AG04449 (cell line): ENCODE measurements at regions not wholly inside any gene's neighbourhood (a gene's known extent, or its start where the extent isn't known, plus 50 kb on each side); places are given as distances from the start of the nearest gene placed in this dataset.

Experiments
- CTCF ChIA-PET: fragments of 350-600 bp; formaldehyde crosslinking; extraction: SDS; loops from one replicate; lab custom pipeline; 2021; ENCODE audit warnings: antibody characterized with exemption; lab: Yijun Ruan, JAX
- POLR2A ChIA-PET: fragments of 400-600, 350-600 bp; formaldehyde crosslinking; extraction: SDS; loops from one replicate; lab custom pipeline; 2020; ENCODE audit warnings: antibody characterized with exemption, inconsistent platforms; lab: Yijun Ruan, JAX
- DNase-seq: peaks from one replicate; pipeline ENCODE4 v3.0.0-alpha.2; 2010; ENCODE audit warnings: low read depth, low spot score
- H3K4me3 ChIP-seq: 2 replicates; pipeline ENCODE4 v1.5.1; 2011; ENCODE audit warnings: low read depth, mild to moderate bottlenecking, control low read depth, low read length
- TF ChIP-seq, protein P1 (sequence below): IDR thresholded peaks from one replicate; pipeline ENCODE4 v1.5.1; 2011; ENCODE audit warnings: mild to moderate bottlenecking, moderate library complexity, low read length, control low read depth, inconsistent platforms; ENCODE audit not compliant: insufficient read depth; ENCODE audit errors: missing control alignments

GRCh38 chr10:83585686-83586085 is 553.6 kb upstream of the GHITM start:
- TF ChIP-seq, protein P1, sequence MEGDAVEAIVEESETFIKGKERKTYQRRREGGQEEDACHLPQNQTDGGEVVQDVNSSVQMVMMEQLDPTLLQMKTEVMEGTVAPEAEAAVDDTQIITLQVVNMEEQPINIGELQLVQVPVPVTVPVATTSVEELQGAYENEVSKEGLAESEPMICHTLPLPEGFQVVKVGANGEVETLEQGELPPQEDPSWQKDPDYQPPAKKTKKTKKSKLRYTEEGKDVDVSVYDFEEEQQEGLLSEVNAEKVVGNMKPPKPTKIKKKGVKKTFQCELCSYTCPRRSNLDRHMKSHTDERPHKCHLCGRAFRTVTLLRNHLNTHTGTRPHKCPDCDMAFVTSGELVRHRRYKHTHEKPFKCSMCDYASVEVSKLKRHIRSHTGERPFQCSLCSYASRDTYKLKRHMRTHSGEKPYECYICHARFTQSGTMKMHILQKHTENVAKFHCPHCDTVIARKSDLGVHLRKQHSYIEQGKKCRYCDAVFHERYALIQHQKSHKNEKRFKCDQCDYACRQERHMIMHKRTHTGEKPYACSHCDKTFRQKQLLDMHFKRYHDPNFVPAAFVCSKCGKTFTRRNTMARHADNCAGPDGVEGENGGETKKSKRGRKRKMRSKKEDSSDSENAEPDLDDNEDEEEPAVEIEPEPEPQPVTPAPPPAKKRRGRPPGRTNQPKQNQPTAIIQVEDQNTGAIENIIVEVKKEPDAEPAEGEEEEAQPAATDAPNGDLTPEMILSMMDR, result no peak
- POLR2A ChIA-PET, result no interaction called here

GRCh38 chr10:83592337-83592935 is 546.9 kb upstream of the GHITM start:
- CTCF ChIA-PET, result no interaction called here
- POLR2A ChIA-PET, result no interaction called here
- no peak for DNase-seq
- TF ChIP-seq, protein P1, result no peak
- H3K4me3 ChIP-seq, result no peak overlapping the region

More at GRCh38 chr10:83585686-83586085, 553.6 kb upstream of the GHITM start:
- no peak for DNase-seq
- no peak overlapping the region for H3K4me3 ChIP-seq
- CTCF ChIA-PET, result no interaction called here

- CTCF ChIA-PET, result no interaction called here
- no peak for DNase-seq
Observed at GRCh38 chr10:83603708-83604107, 535.6 kb upstream of the GHITM start.

GRCh38 chr10:83605783-83606630 is 533.3 kb upstream of the GHITM start:
- ChIA-PET CTCF (no interaction called here), POLR2A (no interaction called here)
- H3K4me3 ChIP-seq, result no peak overlapping the region
- no peak for DNase-seq
- TF ChIP-seq, protein P1, result no peak

More at GRCh38 chr10:83603708-83604107, 535.6 kb upstream of the GHITM start:
- H3K4me3 ChIP-seq, result no peak overlapping the region
- POLR2A ChIA-PET, result no interaction called here
- TF ChIP-seq, protein P1, result no peak

DNA sequence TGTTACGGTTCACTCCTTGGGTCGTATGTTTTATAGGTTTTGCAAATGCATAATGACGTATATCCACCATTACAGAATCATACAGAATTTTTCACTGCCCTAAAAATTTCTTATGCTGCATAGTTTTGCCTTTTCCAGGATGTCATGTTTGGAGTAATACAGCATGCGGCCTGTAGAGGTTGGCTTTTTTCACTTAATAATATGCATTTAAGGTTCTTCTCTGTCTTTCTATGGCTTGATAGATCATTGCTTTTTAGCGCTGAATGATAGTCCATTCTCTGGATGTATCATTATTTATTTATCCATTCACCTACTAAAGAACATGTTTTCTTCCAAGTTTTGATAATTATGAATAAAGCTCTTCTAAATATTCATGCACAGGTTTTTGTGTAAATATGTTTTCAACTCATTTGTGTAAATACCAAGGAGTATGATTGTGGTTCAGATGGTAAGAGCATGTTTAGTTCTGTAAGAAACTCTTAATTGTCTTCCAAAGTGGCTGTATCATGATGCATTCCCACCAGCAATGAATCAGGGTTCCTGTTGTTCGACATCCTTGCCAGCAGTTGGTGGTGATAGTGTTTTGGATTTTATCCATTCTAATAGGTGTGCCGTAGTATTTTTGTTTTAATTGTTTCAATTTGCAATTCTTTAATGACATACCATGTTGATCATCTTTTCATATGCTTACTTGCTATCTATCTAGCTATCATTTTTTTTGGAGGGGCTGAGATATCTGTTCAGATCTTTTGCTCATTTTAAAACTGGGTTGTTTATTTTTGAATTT is 531.2 kb upstream of the GHITM start:
- no peak for DNase-seq
- TF ChIP-seq, protein P1, result no peak
- H3K4me3 ChIP-seq, result no peak overlapping the region
- CTCF ChIA-PET, result no interaction called here
- POLR2A ChIA-PET, result no interaction called here

GRCh38 chr10:83612050-83612449 is 527.3 kb upstream of the GHITM start:
- CTCF ChIA-PET, result no interaction called here
- H3K4me3 ChIP-seq, result no peak overlapping the region
- POLR2A ChIA-PET, result no interaction called here
- TF ChIP-seq, protein P1, result no peak
- no peak for DNase-seq
